HCT116 (cell line): ENCODE measurements at regions not wholly inside any gene's neighbourhood (a gene's known extent, or its start where the extent isn't known, plus 50 kb on each side); places are given as distances from the start of the nearest gene placed in this dataset.

Source experiments
- ATAC-seq: fragments of 200-7000 bp; cut with Tn5 transposase; 2 replicates; pipeline ENCODE4 v1.9.1; 2020; ENCODE audit warnings: mild to moderate bottlenecking, moderate library complexity
- BruUV-seq: library from RNA; stranded (reverse); fragments of 400-500 nt; replicated peaks from 2 replicates; lab custom pipeline; 2021; lab: Mats Ljungman, UMichigan
- CTCF ChIA-PET: fragments of 300-600 bp; sonication (Branson Sonifier 250); formaldehyde crosslinking; loops from one replicate; lab custom pipeline; 2021; ENCODE audit warnings: antibody characterized with exemption; lab: Charles Lee
- POLR2A ChIA-PET: fragments of 300-600, 350-600 bp; sonication (Branson Sonifier 250); formaldehyde crosslinking; loops from one replicate; lab custom pipeline; 2021; ENCODE audit warnings: antibody characterized with exemption; lab: Charles Lee
- RAD21 ChIA-PET, 2 experiments: fragments of 300-600 bp; sonication (Branson Sonifier 250); formaldehyde crosslinking; loops; one replicate each; lab custom pipeline; 2023; ENCODE audit warnings: low total read pairs in 2 of 2; ENCODE audit not compliant: uncharacterized antibody in 2 of 2, unreplicated experiment in 2 of 2, low non-redundant PET in 1 of 2; lab: Charles Lee
- DNase-seq: peaks from one replicate; pipeline ENCODE4 v3.0.0-alpha.2; 2010; ENCODE audit warnings: low read depth, low spot score
- H2AFZ ChIP-seq: fragments of 200-600 bp; shearing (Covaris generic), sonication (generic); 2 replicates; pipeline ENCODE4 v1.6.1; 2017; ENCODE audit warnings: low read depth, mixed run types, mixed read lengths, antibody characterized with exemption, low read length; ENCODE audit not compliant: poor library complexity, severe bottlenecking
- H3K27ac ChIP-seq: 2 replicates; pipeline ENCODE4 v1.5.1; 2012; ENCODE audit warnings: low read depth, low read length
- H3K27me3 ChIP-seq: fragments of 200-600 bp; sonication (generic); 2 replicates; pipeline ENCODE4 v1.6.1; 2016; ENCODE audit warnings: mixed run types, low read length, mixed read lengths; ENCODE audit not compliant: insufficient read depth
- H3K36me3 ChIP-seq, 2 experiments: fragments of 200-500 bp in 1 of 2; fragments of 200-600 bp in 1 of 2; sonication (Bioruptor generic) in 1 of 2; sonication (generic) in 1 of 2; 2 replicates each; pipeline versions ENCODE4 v1.5.1 to v1.6.1; 2014 to 2016; ENCODE audit warnings: low read length in 2 of 2, inconsistent platforms in 1 of 2, mixed read lengths in 1 of 2, mixed run types in 1 of 2; ENCODE audit not compliant: insufficient read depth in 2 of 2, control insufficient read depth in 1 of 2
- H3K4me1 ChIP-seq, 2 experiments: fragments of 200-600 bp in 1 of 2; sonication (generic) in 1 of 2; 2 replicates each; pipeline versions ENCODE4 v1.5.1 to v1.6.1; 2012 to 2017; ENCODE audit warnings: low read length in 2 of 2, inconsistent platforms in 1 of 2, mild to moderate bottlenecking in 1 of 2, mixed read lengths in 1 of 2, mixed run types in 1 of 2, moderate library complexity in 1 of 2; ENCODE audit not compliant: insufficient read depth in 2 of 2, control insufficient read depth in 1 of 2
- H3K4me2 ChIP-seq: fragments of 200-600 bp; sonication (generic); 2 replicates; pipeline ENCODE4 v1.6.1; 2017; ENCODE audit warnings: mixed run types, low read length, mixed read lengths
- H3K4me3 ChIP-seq, 2 experiments: fragments of 200-600 bp in 1 of 2; sonication (generic) in 1 of 2; replicated peaks in 1 of 2; 2 replicates each; pipeline ENCODE4 v1.5.1; 2011 to 2016; ENCODE audit warnings: low read length in 2 of 2, control low read depth in 1 of 2, low read depth in 1 of 2, mild to moderate bottlenecking in 1 of 2, mixed read lengths in 1 of 2, mixed run types in 1 of 2
- H3K79me2 ChIP-seq: fragments of 200-600 bp; sonication (generic); 2 replicates; pipeline ENCODE4 v1.6.1; 2017; ENCODE audit warnings: mild to moderate bottlenecking, mixed run types, low read length, moderate library complexity, mixed read lengths; ENCODE audit not compliant: insufficient read depth
- H3K9ac ChIP-seq: fragments of 200-600 bp; sonication (generic); 2 replicates; pipeline ENCODE4 v1.6.1; 2016; ENCODE audit warnings: low read length, mixed read lengths
- H3K9me2 ChIP-seq: fragments of 200-600 bp; sonication (generic), shearing (Covaris generic); 2 replicates; pipeline ENCODE4 v1.6.1; 2017; ENCODE audit warnings: mixed run types, mild to moderate bottlenecking, moderate library complexity; ENCODE audit not compliant: insufficient read depth
- H3K9me3 ChIP-seq, 2 experiments: fragments of 200-500 bp in 1 of 2; fragments of 200-600 bp in 1 of 2; sonication (Bioruptor generic) in 1 of 2; sonication (generic) in 1 of 2; 2 replicates each; pipeline ENCODE4 v1.6.1; 2014 to 2017; ENCODE audit warnings: low read length in 2 of 2, mixed read lengths in 2 of 2, inconsistent platforms in 1 of 2, low read depth in 1 of 2, mild to moderate bottlenecking in 1 of 2, mixed run types in 1 of 2, moderate library complexity in 1 of 2; ENCODE audit not compliant: control insufficient read depth in 1 of 2, insufficient read depth in 1 of 2
- H4K20me1 ChIP-seq: fragments of 200-600 bp; sonication (generic), shearing (Covaris generic); 2 replicates; pipeline ENCODE4 v1.6.1; 2017; ENCODE audit warnings: mixed run types, mild to moderate bottlenecking, moderate library complexity; ENCODE audit not compliant: insufficient read depth
- CBX3 ChIP-seq: IDR thresholded peaks from 2 replicates; pipeline ENCODE4 v1.6.1; 2012; ENCODE audit warnings: low read depth
- CEBPB ChIP-seq: IDR thresholded peaks from 2 replicates; pipeline ENCODE4 v1.6.1; 2012; ENCODE audit warnings: low read depth
- CTCF ChIP-seq, 3 experiments: fragments of 200-600 bp in 1 of 3; sonication (generic) in 1 of 3; IDR thresholded peaks in 2 of 3; conservative IDR thresholded peaks in 1 of 3; 2 replicates each; pipeline ENCODE4 v1.5.1; 2012 to 2017; ENCODE audit warnings: low read depth in 2 of 3, low read length in 2 of 3, antibody characterized with exemption in 1 of 3, borderline replicate concordance in 1 of 3, control low read depth in 1 of 3, mild to moderate bottlenecking in 1 of 3, mixed read lengths in 1 of 3, mixed run types in 1 of 3, moderate library complexity in 1 of 3; ENCODE audit not compliant: insufficient read depth in 1 of 3
- EGR1 ChIP-seq: IDR thresholded peaks from 2 replicates; pipeline ENCODE4 v1.6.1; 2012; ENCODE audit warnings: low read depth
- EZH2 ChIP-seq: fragments of 200-600 bp; sonication (generic); IDR thresholded peaks from 2 replicates; pipeline ENCODE4 v1.6.1; 2017; ENCODE audit warnings: antibody characterized with exemption, mixed run types
- EZH2phosphoT487 ChIP-seq: fragments of 200-600 bp; IDR thresholded peaks from 2 replicates; pipeline ENCODE4 v1.6.1; 2018; ENCODE audit warnings: antibody characterized with exemption, borderline replicate concordance
- FOSL1 ChIP-seq: IDR thresholded peaks from 2 replicates; pipeline ENCODE4 v1.6.1; 2012; ENCODE audit warnings: low read depth
- JUND ChIP-seq: IDR thresholded peaks from 2 replicates; pipeline ENCODE4 v1.6.1; 2012
- MAX ChIP-seq: IDR thresholded peaks from 2 replicates; pipeline ENCODE4 v1.6.1; 2012
- POLR2A ChIP-seq: IDR thresholded peaks from 2 replicates; pipeline ENCODE4 v1.7.0; 2011; ENCODE audit warnings: borderline replicate concordance; ENCODE audit not compliant: insufficient read depth, insufficient read length; ENCODE audit errors: extremely low read depth
- POLR2AphosphoS5 ChIP-seq: IDR thresholded peaks from 2 replicates; pipeline ENCODE4 v1.6.1; 2011; ENCODE audit warnings: mild to moderate bottlenecking, low read depth, low read length, moderate library complexity
- RAD21 ChIP-seq: IDR thresholded peaks from 2 replicates; pipeline ENCODE4 v1.6.1; 2012; ENCODE audit warnings: low read depth, mild to moderate bottlenecking
- SIN3A ChIP-seq: IDR thresholded peaks from 2 replicates; pipeline ENCODE4 v1.6.1; 2012; ENCODE audit warnings: low read depth
- SP1 ChIP-seq: IDR thresholded peaks from 2 replicates; pipeline ENCODE4 v1.6.1; 2012; ENCODE audit warnings: low read depth
- YY1 ChIP-seq: IDR thresholded peaks from 2 replicates; pipeline ENCODE4 v1.6.1; 2011; ENCODE audit warnings: low read length, low read depth, moderate library complexity, mild to moderate bottlenecking; ENCODE audit not compliant: insufficient replicate concordance; ENCODE audit errors: extremely low read depth
- ZBTB33 ChIP-seq: IDR thresholded peaks from 2 replicates; pipeline ENCODE4 v1.6.1; 2011; ENCODE audit warnings: mild to moderate bottlenecking, low read length, moderate library complexity; ENCODE audit not compliant: insufficient replicate concordance; ENCODE audit errors: extremely low read depth
- ZFX ChIP-seq: fragments of 450-650 bp; IDR thresholded peaks from 2 replicates; pipeline ENCODE4 v1.6.1; 2017
- ZNF274 ChIP-seq: fragments of 200-500 bp; sonication (Bioruptor generic); IDR thresholded peaks from 2 replicates; pipeline ENCODE4 v1.6.1; 2014; ENCODE audit warnings: mild to moderate bottlenecking, low read depth, low read length, inconsistent platforms
- intact Hi-C: fragments of 100-400 bp; cut with micrococcal nuclease; formaldehyde crosslinking; loops from 2 replicates; pipeline ENCODE4 v1.10.0; 2022

GRCh38 chr1:48139275-48139674, 83.2 kb upstream of the SLC5A9 start:
- no peak for TF ChIP-seq FOSL1
- TF ChIP-seq EZH2: no peak
- TF ChIP-seq EGR1: no peak
- TF ChIP-seq SP1: no peak
- TF ChIP-seq JUND: no peak
- no peak for TF ChIP-seq POLR2AphosphoS5
- no peak for TF ChIP-seq ZNF274
- no peak for TF ChIP-seq ZFX
- no peak for TF ChIP-seq MAX
- TF ChIP-seq ZBTB33: no peak
- TF ChIP-seq POLR2A: no peak
- no peak for TF ChIP-seq YY1
- TF ChIP-seq RAD21: no peak
- no peak for TF ChIP-seq CBX3
- TF ChIP-seq EZH2phosphoT487: no peak
- TF ChIP-seq SIN3A: no peak
- TF ChIP-seq CEBPB: no peak
- TF ChIP-seq CTCF (IDR thresholded peaks at IDR 0.05 in 2 of 3, conservative IDR thresholded peaks at IDR 0.05 in 1 of 3; ENCODE audit: borderline replicate concordance in 1 of 3, insufficient read depth in 1 of 3, low read depth in 2 of 3, low read length in 2 of 3): no peak
- no peaks in the 10 kb centered on the region for H3K9me3 ChIP-seq
- H3K4me1 ChIP-seq: no peaks in the 10 kb centered on the region
- DNase-seq: no peak
- H2AFZ ChIP-seq: no peak overlapping the region
- H3K27ac ChIP-seq: no peak overlapping the region
- no peak overlapping the region for H3K4me2 ChIP-seq
- ATAC-seq: no peak
- peaks cover 8% of the 10 kb centered on the region; the same call in 1 of the 2 replicates for H3K27me3 ChIP-seq
- POLR2A ChIA-PET: no interaction called here
- no peak overlapping the region for H3K4me3 ChIP-seq
- H3K9me2 ChIP-seq: no peaks in the 10 kb centered on the region
- no peaks in the 10 kb centered on the region for H3K79me2 ChIP-seq
- no peaks in the 10 kb centered on the region; the same call in 1 of the 2 replicates for H4K20me1 ChIP-seq
- no TSS peak for BruUV-seq
- H3K9ac ChIP-seq: no peak overlapping the region
- RAD21 ChIA-PET: no interaction called here
- H3K36me3 ChIP-seq: no peaks in the 10 kb centered on the region
- CTCF ChIA-PET: no interaction called here
- intact Hi-C loops: no loop called here
